ENCODE measurements at regions not wholly inside any gene's neighbourhood (a gene's known extent, or its start where the extent isn't known, plus 50 kb on each side); places are given as distances from the start of the nearest gene placed in this dataset.

DNA sequence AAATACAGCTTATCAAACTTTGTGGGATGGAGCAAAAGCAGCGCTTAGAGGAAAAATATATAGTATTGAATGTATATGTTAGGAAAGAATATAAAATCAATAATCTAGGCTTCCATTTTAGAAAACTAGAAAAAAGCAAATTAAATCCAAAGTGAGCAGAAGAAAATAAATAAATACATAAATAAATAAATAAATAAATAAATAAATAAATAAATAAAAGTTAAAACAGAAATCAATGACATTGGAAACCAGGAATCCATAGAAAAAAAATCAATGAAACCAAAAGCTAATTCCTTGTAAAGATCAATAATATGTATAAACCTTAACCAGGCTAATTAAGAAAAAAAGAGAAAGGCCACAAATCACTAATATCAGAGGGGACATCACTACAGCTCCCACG, 141.8 kb upstream of the C1QTNF7 start:
- TF ChIP-seq CTCF (IDR thresholded peaks at IDR 0.05) = no peak
- peaks cover 3% of the 10 kb centered on the region for H3K4me1 Mint-ChIP-seq
- H3K27me3 Mint-ChIP-seq (ENCODE audit: low read depth, poor library complexity) = no peaks in the 10 kb centered on the region
- H3K9me3 Mint-ChIP-seq = peaks cover 13% of the 10 kb centered on the region
- no peak overlapping the region for H3K4me3 Mint-ChIP-seq
- no peak for DNase-seq
- H3K27ac Mint-ChIP-seq = no peak overlapping the region
- H3K36me3 Mint-ChIP-seq (ENCODE audit: low read depth) = peaks cover 4% of the 10 kb centered on the region

GRCh38 chr4:15291122-15291521, 136.7 kb upstream of the C1QTNF7 start:
- Mint-ChIP-seq H3K9me3 (no peaks in the 10 kb centered on the region), H3K27me3 (ENCODE audit: low read depth, poor library complexity) (peaks cover 3% of the 10 kb centered on the region), H3K4me3 (no peak overlapping the region), H3K27ac (no peak overlapping the region), H3K36me3 (ENCODE audit: low read depth) (no peaks in the 10 kb centered on the region), H3K4me1 (peaks cover 16% of the 10 kb centered on the region)
- TF ChIP-seq CTCF (IDR thresholded peaks at IDR 0.05) = no peak
- DNase-seq = no peak

DNA sequence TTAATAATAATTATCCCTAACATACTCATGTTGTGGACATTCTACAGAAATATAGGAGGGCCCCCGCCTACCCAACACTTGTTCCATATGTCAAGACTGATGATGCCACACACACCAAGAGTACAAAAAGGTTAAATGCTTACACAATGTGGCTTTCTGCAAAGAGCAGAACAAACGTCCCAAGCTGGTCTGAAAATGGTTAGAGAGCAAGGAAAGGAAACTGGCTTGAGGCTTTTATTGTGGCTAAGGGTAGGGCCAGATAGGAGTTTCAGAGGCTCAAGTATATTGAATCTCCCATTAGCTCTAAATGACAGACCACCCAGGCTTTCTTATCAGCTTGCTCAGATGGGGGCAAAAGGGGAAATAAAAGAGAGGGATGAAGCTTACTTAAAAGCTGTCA, 134.1 kb upstream of the C1QTNF7 start:
- Mint-ChIP-seq H3K9me3 (no peaks in the 10 kb centered on the region), H3K4me1 (peaks cover 23% of the 10 kb centered on the region), H3K36me3 (ENCODE audit: low read depth) (no peaks in the 10 kb centered on the region), H3K27me3 (ENCODE audit: low read depth, poor library complexity) (peaks cover 3% of the 10 kb centered on the region), H3K4me3 (no peak overlapping the region), H3K27ac (no peak overlapping the region)
- no peak for TF ChIP-seq CTCF (IDR thresholded peaks at IDR 0.05)
- DNase-seq = no peak

DNA sequence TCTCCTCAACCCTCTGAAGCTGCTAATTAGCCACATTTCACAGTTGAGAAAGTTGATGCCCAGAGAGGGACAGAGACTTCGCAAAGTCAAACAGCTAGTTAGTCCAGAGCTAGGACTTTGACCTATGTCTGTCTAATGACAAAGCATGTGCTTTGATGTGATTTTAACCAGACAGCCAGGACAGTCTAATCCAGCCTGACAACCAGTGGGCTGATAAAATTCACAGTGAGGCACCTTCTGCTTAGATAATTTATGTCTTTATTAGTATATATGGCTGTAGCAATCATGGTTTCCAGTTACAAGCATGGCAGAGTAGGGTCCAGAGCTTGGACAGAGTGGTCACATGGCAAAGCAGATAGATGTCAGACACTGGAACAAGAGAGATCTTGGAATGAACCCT, 133.6 kb upstream of the C1QTNF7 start:
- Mint-ChIP-seq H3K36me3 (ENCODE audit: low read depth) (no peaks in the 10 kb centered on the region), H3K9me3 (no peaks in the 10 kb centered on the region), H3K4me1 (peaks cover 28% of the 10 kb centered on the region), H3K27me3 (ENCODE audit: low read depth, poor library complexity) (peaks cover 3% of the 10 kb centered on the region), H3K27ac (no peak overlapping the region), H3K4me3 (no peak overlapping the region)
- no peak for TF ChIP-seq CTCF (IDR thresholded peaks at IDR 0.05)
- DNase-seq = no peak

DNA sequence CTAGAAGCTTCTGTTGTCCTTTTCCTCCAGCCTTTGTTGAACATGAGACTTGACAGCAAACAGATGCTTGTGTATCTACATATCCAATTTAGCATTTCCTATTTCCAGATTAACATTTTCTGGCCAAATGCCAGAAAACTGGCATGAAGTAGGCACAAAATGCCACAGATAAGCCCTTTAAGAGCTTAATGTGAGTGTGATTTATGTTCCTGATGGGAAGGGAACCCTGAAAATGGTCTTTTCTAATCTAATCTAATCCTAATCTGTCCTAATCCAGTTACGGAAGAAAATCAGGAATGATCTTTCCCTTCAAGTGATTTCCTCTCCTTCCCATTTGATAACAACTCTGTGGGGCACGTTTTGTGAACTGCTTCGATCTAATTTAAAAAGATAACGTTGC, 133.0 kb upstream of the C1QTNF7 start:
- no peaks in the 10 kb centered on the region for H3K36me3 Mint-ChIP-seq (ENCODE audit: low read depth)
- no peak overlapping the region for H3K4me3 Mint-ChIP-seq
- H3K27ac Mint-ChIP-seq = no peak overlapping the region
- H3K4me1 Mint-ChIP-seq = peaks cover 29% of the 10 kb centered on the region
- TF ChIP-seq CTCF (IDR thresholded peaks at IDR 0.05) = no peak
- H3K27me3 Mint-ChIP-seq (ENCODE audit: low read depth, poor library complexity) = peaks cover 3% of the 10 kb centered on the region
- H3K9me3 Mint-ChIP-seq = no peaks in the 10 kb centered on the region
- DNase-seq = no peak

DNA sequence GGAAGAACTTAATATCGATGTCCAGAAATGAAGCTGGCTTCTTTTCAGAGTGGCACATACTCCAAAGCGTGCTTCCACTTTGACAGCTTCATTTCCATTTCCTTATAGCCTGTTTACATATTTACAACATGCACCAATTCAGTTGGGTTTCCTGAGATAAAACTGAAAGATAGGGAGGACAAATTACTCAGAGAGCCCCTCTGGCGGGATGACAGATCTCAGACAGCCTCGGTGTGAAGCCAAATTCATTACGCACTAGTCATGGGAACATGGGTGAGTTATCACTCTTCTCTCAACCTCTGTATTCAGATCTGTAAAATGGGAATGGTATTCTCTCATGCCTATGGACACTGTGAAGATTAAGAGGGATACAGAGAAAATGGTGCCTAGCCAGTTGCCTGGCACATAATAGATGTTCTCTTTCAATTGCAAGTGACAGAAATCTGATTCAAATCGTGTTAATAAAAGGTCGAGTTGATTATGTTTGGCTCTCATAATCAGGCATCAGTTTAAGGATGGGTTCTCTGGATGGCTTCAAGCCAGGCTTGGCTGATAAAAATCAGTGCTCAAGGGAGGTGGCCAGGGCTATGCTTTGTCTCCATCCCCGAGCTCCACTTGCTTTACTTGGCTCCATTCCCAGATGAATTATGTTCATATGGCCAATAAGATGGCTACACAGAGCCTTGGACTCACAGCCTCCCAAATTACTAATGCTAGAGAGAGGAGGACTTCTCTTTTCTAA, 132.2 kb upstream of the C1QTNF7 start:
- DNase-seq = no peak
- peaks cover 3% of the 10 kb centered on the region for H3K27me3 Mint-ChIP-seq (ENCODE audit: low read depth, poor library complexity)

More for the DNA sequence above, 132.2 kb upstream of the C1QTNF7 start:
- no peak overlapping the region for H3K27ac Mint-ChIP-seq
- H3K36me3 Mint-ChIP-seq (ENCODE audit: low read depth) = no peaks in the 10 kb centered on the region
- H3K4me1 Mint-ChIP-seq = peaks cover 29% of the 10 kb centered on the region
- H3K9me3 Mint-ChIP-seq = no peaks in the 10 kb centered on the region
- TF ChIP-seq CTCF (IDR thresholded peaks at IDR 0.05) = no peak
- H3K4me3 Mint-ChIP-seq = no peak overlapping the region
